GM23248 (cell line): ENCODE measurements at regions not wholly inside any gene's neighbourhood (a gene's known extent, or its start where the extent isn't known, plus 50 kb on each side); places are given as distances from the start of the nearest gene placed in this dataset.

Experiments used
- DNase-seq: peaks from one replicate; pipeline ENCODE4 v3.0.0-alpha.2; 2015
- H2AFZ ChIP-seq: fragments of 200-600 bp; sonication (generic); 2 replicates; pipeline ENCODE4 v1.6.1; 2016; ENCODE audit warnings: antibody characterized with exemption
- H3F3A ChIP-seq: fragments of 200-600 bp; sonication (generic); 2 replicates; pipeline ENCODE4 v1.6.1; 2016; ENCODE audit warnings: mild to moderate bottlenecking, antibody characterized with exemption, mixed run types; ENCODE audit not compliant: insufficient read depth
- H3K27ac ChIP-seq: fragments of 200-600 bp; sonication (generic); 2 replicates; pipeline ENCODE4 v1.5.1; 2016; ENCODE audit warnings: mild to moderate bottlenecking
- H3K27me3 ChIP-seq: fragments of 200-600 bp; sonication (generic); replicated peaks from 2 replicates; pipeline ENCODE4 v1.6.1; 2016; ENCODE audit warnings: mild to moderate bottlenecking; ENCODE audit not compliant: insufficient read depth
- H3K36me3 ChIP-seq: fragments of 200-600 bp; sonication (generic); 2 replicates; pipeline ENCODE4 v1.6.1; 2016; ENCODE audit warnings: low read depth, mild to moderate bottlenecking
- H3K4me1 ChIP-seq: fragments of 200-600 bp; sonication (generic); 2 replicates; pipeline ENCODE4 v1.6.1; 2016; ENCODE audit warnings: mild to moderate bottlenecking; ENCODE audit not compliant: insufficient read depth
- H3K4me2 ChIP-seq: fragments of 200-600 bp; sonication (generic); one replicate; pipeline ENCODE4 v1.6.1; 2016; ENCODE audit warnings: mild to moderate bottlenecking; ENCODE audit not compliant: unreplicated experiment
- H3K4me3 ChIP-seq: fragments of 200-600 bp; sonication (generic); 2 replicates; pipeline ENCODE4 v1.5.1; 2016; ENCODE audit warnings: mild to moderate bottlenecking
- H3K79me2 ChIP-seq: fragments of 200-600 bp; sonication (generic); 2 replicates; pipeline ENCODE4 v1.6.1; 2016; ENCODE audit warnings: mild to moderate bottlenecking; ENCODE audit not compliant: insufficient read depth
- H3K9ac ChIP-seq: fragments of 200-600 bp; sonication (generic); 2 replicates; pipeline ENCODE4 v1.6.1; 2016; ENCODE audit warnings: mild to moderate bottlenecking
- H3K9me2 ChIP-seq: fragments of 200-600 bp; sonication (generic); 2 replicates; pipeline ENCODE4 v1.6.1; 2016; ENCODE audit warnings: mixed run types, mild to moderate bottlenecking, moderate library complexity; ENCODE audit not compliant: insufficient read depth
- H3K9me3 ChIP-seq: fragments of 200-600 bp; sonication (generic); one replicate; pipeline ENCODE4 v1.6.1; 2017; ENCODE audit warnings: low read depth
- H4K20me1 ChIP-seq: fragments of 200-600 bp; sonication (generic); 2 replicates; pipeline ENCODE4 v1.6.0; 2016; ENCODE audit not compliant: insufficient read depth
- EZH2 ChIP-seq: fragments of 200-600 bp; sonication (generic); IDR thresholded peaks from 2 replicates; pipeline ENCODE4 v1.6.1; 2018; ENCODE audit warnings: antibody characterized with exemption, mild to moderate bottlenecking; ENCODE audit not compliant: insufficient read depth, poor library complexity, severe bottlenecking
- EZH2phosphoT487 ChIP-seq: fragments of 200-600 bp; sonication (generic); IDR thresholded peaks from 2 replicates; pipeline ENCODE4 v1.6.1; 2018; ENCODE audit warnings: antibody characterized with exemption, moderate library complexity, mild to moderate bottlenecking, low read depth; ENCODE audit not compliant: insufficient read depth
- whole genome bisulfite sequencing, 2 experiments: methylation state at CpG; one replicate each; pipeline ENCODE4 v1.1.6; 2015 to 2017; ENCODE audit warnings: low lambda C conversion rate in 2 of 2, low coverage in 1 of 2; ENCODE audit errors: missing lambda C conversion rate in 2 of 2; 5-methylcytosine and 5-hydroxymethylcytosine counted together
- in situ Hi-C: fragments of 300-500 bp; cut with MboI; formaldehyde crosslinking; loops from 2 replicates; pipeline ENCODE4 v1.15.0; 2020

DNA sequence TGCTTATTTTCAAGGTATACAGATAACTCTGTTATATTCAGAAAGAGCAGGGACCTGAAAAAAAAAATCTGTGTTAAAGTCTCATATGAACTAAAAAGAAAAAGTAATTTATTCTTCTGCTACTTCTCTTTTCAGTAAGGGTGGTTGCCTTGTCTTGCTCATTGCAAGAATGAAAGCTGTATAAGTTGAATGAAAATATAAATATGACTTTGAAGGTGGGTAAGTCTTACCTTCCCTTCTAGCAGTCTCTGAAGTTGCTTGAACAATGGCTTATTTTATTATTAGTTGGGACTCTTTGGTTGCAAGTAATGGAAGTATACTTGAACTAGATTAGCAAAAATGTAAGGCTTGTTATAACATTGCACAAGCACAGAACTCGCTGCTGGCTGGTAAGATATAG is 1554.9 kb downstream of the SI start:
- DNase-seq = no peak
- 0 to 3% methylated on average over 1 of the region's 1 CpG for WGBS, 2 experiments
- in situ Hi-C loops = no loop called here

DNA sequence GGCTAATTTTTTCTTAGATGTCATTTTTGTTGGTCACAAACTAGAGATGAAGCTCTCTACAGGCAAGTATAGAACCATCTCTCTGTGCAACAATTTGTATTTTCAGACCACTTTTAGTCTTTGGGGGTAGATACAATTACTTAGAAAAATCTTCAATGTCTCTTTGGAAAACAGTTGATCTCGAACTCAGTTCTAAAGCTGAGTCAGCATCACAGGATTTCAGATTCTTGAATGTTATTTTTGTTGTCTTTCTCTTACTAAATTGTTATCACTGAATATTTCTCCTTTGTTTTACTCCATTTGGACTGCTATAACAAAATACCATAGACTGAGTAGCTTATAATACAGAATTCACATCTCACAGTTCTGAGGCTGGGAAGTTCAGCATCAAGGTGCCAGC is 1557.0 kb downstream of the SI start:
- H3K9ac ChIP-seq = no peak overlapping the region
- H3K27me3 ChIP-seq = no peaks in the 10 kb centered on the region
- no peaks in the 10 kb centered on the region for H4K20me1 ChIP-seq
- WGBS, 2 experiments = 8 to 13% methylated on average over 1 of the region's 1 CpG
- no peak overlapping the region for H3K4me3 ChIP-seq
- no peaks in the 10 kb centered on the region for H3K4me1 ChIP-seq
- no peaks in the 10 kb centered on the region for H3K9me3 ChIP-seq
- H3K27ac ChIP-seq = no peak overlapping the region
- H3K9me2 ChIP-seq = no peaks in the 10 kb centered on the region
- no peak overlapping the region for H3K4me2 ChIP-seq
- no peak overlapping the region for H2AFZ ChIP-seq
- no peaks in the 10 kb centered on the region for H3F3A ChIP-seq
- no peak for DNase-seq
- H3K36me3 ChIP-seq = no peaks in the 10 kb centered on the region
- in situ Hi-C loops = no loop called here
- no peak for TF ChIP-seq EZH2phosphoT487
- TF ChIP-seq EZH2 = no peak
- H3K79me2 ChIP-seq = no peaks in the 10 kb centered on the region

More for the DNA sequence above, 1554.9 kb downstream of the SI start:
- Histone ChIP-seq H2AFZ (no peak overlapping the region), H4K20me1 (no peaks in the 10 kb centered on the region), H3K36me3 (no peaks in the 10 kb centered on the region), H3K79me2 (no peaks in the 10 kb centered on the region), H3K9me2 (no peaks in the 10 kb centered on the region), H3K27me3 (no peaks in the 10 kb centered on the region), H3K27ac (no peak overlapping the region), H3K4me1 (no peaks in the 10 kb centered on the region), H3K9me3 (no peaks in the 10 kb centered on the region), H3K9ac (no peak overlapping the region), H3K4me3 (no peak overlapping the region), H3K4me2 (no peak overlapping the region), H3F3A (no peaks in the 10 kb centered on the region)
- no peak for TF ChIP-seq EZH2
- no peak for TF ChIP-seq EZH2phosphoT487

DNA sequence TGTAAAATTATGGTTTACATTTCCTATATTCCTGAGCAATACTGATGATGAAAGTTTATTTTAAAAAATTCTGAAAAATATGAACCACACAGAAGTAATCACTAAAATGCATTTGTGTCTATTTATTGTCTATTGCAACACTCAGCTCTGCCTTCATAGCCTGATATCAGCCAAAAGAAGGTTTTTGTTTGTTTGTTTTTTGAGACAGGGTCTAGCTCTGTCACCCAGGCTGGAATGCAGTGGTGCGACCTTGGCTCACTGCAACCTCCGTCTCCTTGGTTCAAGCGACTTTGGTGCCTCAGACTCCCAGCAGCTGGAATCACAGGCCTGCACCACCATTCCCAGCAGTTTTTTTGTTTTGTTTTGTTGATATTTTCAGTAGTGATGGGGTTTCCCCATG is 1560.2 kb downstream of the SI start:
- Histone ChIP-seq H3K79me2 (no peaks in the 10 kb centered on the region), H3K9ac (no peak overlapping the region), H3K4me3 (no peak overlapping the region), H2AFZ (no peak overlapping the region), H3K9me3 (no peaks in the 10 kb centered on the region), H3K4me1 (no peaks in the 10 kb centered on the region), H3K9me2 (no peaks in the 10 kb centered on the region), H3K4me2 (no peak overlapping the region), H4K20me1 (no peaks in the 10 kb centered on the region), H3K27me3 (no peaks in the 10 kb centered on the region), H3K36me3 (no peaks in the 10 kb centered on the region), H3F3A (no peaks in the 10 kb centered on the region), H3K27ac (no peak overlapping the region)
- DNase-seq = no peak
- no peak for TF ChIP-seq EZH2phosphoT487
- no peak for TF ChIP-seq EZH2
- in situ Hi-C loops = no loop called here
- WGBS, 2 experiments = 57 to 65% methylated on average over 3 of the region's 3 CpGs

DNA sequence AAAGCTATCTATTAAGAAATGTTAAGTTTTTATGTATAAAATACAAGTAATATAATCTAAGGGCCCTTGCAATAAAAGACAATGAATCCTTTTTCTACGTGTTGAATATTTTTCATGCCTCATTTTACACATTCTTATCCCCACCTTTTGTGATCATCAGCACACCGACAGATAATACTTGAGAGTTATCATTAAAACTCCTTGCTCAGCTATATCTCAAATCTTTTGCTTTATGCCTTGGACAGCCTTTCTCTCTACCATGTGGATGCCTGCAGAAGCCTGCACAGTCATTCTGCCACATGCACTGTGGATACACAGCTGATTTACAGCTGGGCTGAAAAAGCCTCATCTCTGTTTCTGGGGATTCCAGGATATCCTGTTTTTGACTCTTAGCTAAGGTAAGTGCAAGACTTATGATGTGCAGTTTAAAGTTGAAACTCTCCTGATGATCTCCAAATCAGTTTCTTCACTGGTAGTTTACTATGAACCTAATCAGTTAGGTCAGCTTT is 1565.1 kb downstream of the SI start:
- Histone ChIP-seq H2AFZ (no peak overlapping the region), H3K9me3 (no peaks in the 10 kb centered on the region), H3K9me2 (no peaks in the 10 kb centered on the region), H3K9ac (no peak overlapping the region), H3K36me3 (no peaks in the 10 kb centered on the region), H3K27me3 (no peaks in the 10 kb centered on the region), H3F3A (no peaks in the 10 kb centered on the region), H3K79me2 (no peaks in the 10 kb centered on the region), H3K4me1 (no peaks in the 10 kb centered on the region), H4K20me1 (no peaks in the 10 kb centered on the region), H3K4me3 (no peak overlapping the region), H3K27ac (no peak overlapping the region), H3K4me2 (no peak overlapping the region)
- in situ Hi-C loops = no loop called here
- WGBS, 2 experiments = 7 to 16% methylated on average over 2 of the region's 2 CpGs
- no peak for TF ChIP-seq EZH2
- TF ChIP-seq EZH2phosphoT487 = no peak
- no peak for DNase-seq

DNA sequence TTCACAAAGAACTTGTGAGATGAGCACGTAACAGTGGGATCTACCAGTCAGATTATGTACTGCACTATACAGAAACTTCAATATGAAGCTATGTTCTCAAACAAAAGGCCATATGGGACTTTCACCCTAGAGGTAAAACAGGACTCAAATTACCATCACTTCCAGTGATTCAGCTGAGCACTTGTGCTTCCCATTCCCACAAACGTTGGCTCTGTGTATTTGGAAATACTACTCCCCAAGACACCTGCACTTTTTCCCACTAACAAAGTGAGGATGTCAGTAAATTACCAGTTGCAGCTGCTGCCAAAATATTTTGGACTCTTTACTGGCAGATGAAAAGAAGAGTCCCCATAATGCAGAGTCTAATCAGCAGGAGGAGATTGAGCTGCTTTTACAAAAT is 1570.1 kb downstream of the SI start:
- no peaks in the 10 kb centered on the region for H3K27me3 ChIP-seq
- no peak overlapping the region for H3K4me3 ChIP-seq
- TF ChIP-seq EZH2 = no peak
- no peak for TF ChIP-seq EZH2phosphoT487
- no peak overlapping the region for H3K4me2 ChIP-seq
- H3F3A ChIP-seq = no peaks in the 10 kb centered on the region
- no peaks in the 10 kb centered on the region for H4K20me1 ChIP-seq
- H3K4me1 ChIP-seq = no peaks in the 10 kb centered on the region
- H3K79me2 ChIP-seq = no peaks in the 10 kb centered on the region
- H3K9me2 ChIP-seq = no peaks in the 10 kb centered on the region
- in situ Hi-C loops = no loop called here
- H3K36me3 ChIP-seq = no peaks in the 10 kb centered on the region
- H3K27ac ChIP-seq = no peak overlapping the region
- H2AFZ ChIP-seq = no peak overlapping the region
- no peaks in the 10 kb centered on the region for H3K9me3 ChIP-seq
- no peak for DNase-seq
- no peak overlapping the region for H3K9ac ChIP-seq
- WGBS, 2 experiments = 3 to 4% methylated on average over 2 of the region's 2 CpGs
